Psoas muscle (tissue), 7 donors: ENCODE measurements at regions not wholly inside any gene's neighbourhood (a gene's known extent, or its start where the extent isn't known, plus 50 kb on each side); places are given as distances from the start of the nearest gene placed in this dataset.

Experiments used
- ATAC-seq, 4 donors: fragments of 200-7000 bp; cut with Tn5 transposase; one replicate each; pipeline ENCODE4 v1.9.1; 2020; ENCODE audit warnings: moderate library complexity in 3 of 4, mild to moderate bottlenecking in 2 of 4
- DNase-seq, 2 donors: peaks; one replicate each; pipeline ENCODE4 v3.0.0-alpha.2; 2020
- H3K27ac ChIP-seq: fragments of 200-600 bp; one replicate; pipeline ENCODE4 v1.8.0; 2022
- H3K27me3 ChIP-seq, 3 donors: fragments of 200-600 bp in 1 of 3; one replicate each; pipeline versions ENCODE4 v1.6.1 to v1.8.0; 2013 to 2022; ENCODE audit warnings: low read length in 2 of 3, mild to moderate bottlenecking in 2 of 3, moderate library complexity in 1 of 3; ENCODE audit not compliant: insufficient read depth in 3 of 3
- H3K36me3 ChIP-seq, 2 donors: fragments of 200-600 bp in 1 of 2; one replicate each; pipeline versions ENCODE4 v1.6.1 to v1.8.0; 2013 to 2022; ENCODE audit warnings: low read depth in 1 of 2, mild to moderate bottlenecking in 1 of 2, moderate library complexity in 1 of 2; ENCODE audit not compliant: insufficient read depth in 1 of 2
- H3K4me1 ChIP-seq: fragments of 200-600 bp; one replicate; pipeline ENCODE4 v1.8.0; 2022
- H3K4me3 ChIP-seq: fragments of 200-600 bp; one replicate; pipeline ENCODE4 v1.8.0; 2022; ENCODE audit warnings: mild to moderate bottlenecking
- H3K9me3 ChIP-seq: fragments of 200-600 bp; one replicate; pipeline ENCODE4 v1.8.0; 2022
- CTCF ChIP-seq: fragments of 200-600 bp; IDR thresholded peaks from one replicate; pipeline ENCODE4 v1.8.0; 2022; ENCODE audit warnings: antibody characterized with exemption
- WGBS, 3 donors: extraction: QIAGEN DNeasy Blood & Tissue Kit; methylation state at CpG; one replicate each; pipeline versions ENCODE4 v1.1.6 to v1.1.7; 2013; 5-methylcytosine and 5-hydroxymethylcytosine counted together
- intact Hi-C, 2 donors: fragments of 100-400 bp; cut with DNase I; formaldehyde crosslinking; loops; one replicate each; pipeline versions ENCODE4 v1.11.0 to v1.14.2; 2022
- donor health status: healthy with polysubstance abuse.
- donor health status: DM: no; HTN: no; CAD: no; lungs with moderate emphysema.
- donor health status: Bipolar disorder and iron deficiency.
- donor health status: healthy.
- donor health status: DM: yes; HTN: yes; CAD: no.
- donor health status: DM: no; HTN: no; CAD: no.
- donor health status: DM: yes; HTN: yes; CAD: no.

- Histone ChIP-seq H3K27ac (no peak overlapping the region), H3K27me3 (peaks cover 0 to 3% (median 2%) of the 10 kb centered on the region in 3 donors), H3K4me3 (no peak overlapping the region), H3K4me1 (no peaks in the 10 kb centered on the region), H3K36me3 (no peaks in the 10 kb centered on the region), H3K9me3 (peaks cover 8% of the 10 kb centered on the region)
- no peak for ATAC-seq
- DNase-seq = no peak
- TF ChIP-seq CTCF = no peak
- intact Hi-C loops = no loop called here
- 52 to 63% (median 62%) methylated on average over 3 of the region's 3 CpGs for WGBS, 3 donors
Measured at GRCh38 chr15:60057554-60057953, 53.4 kb downstream of the FOXB1 start.

- no peak for TF ChIP-seq CTCF
- Histone ChIP-seq H3K27me3 (peaks cover 2 to 6% (median 3%) of the 10 kb centered on the region in 3 donors), H3K27ac (no peak overlapping the region), H3K4me3 (no peak overlapping the region), H3K9me3 (peaks cover 8% of the 10 kb centered on the region), H3K4me1 (no peaks in the 10 kb centered on the region), H3K36me3 (no peaks in the 10 kb centered on the region)
- WGBS, 3 donors = 90 to 96% (median 94%) methylated on average over 1 of the region's 1 CpG
- ATAC-seq (no peak), DNase-seq (no peak)
- intact Hi-C loops = no loop called here
Measured at GRCh38 chr15:60059186-60059585, 55.1 kb downstream of the FOXB1 start.

GRCh38 chr15:60061758-60062157, 57.6 kb downstream of the FOXB1 start:
- peaks cover 0 to 17% (median 3%) of the 10 kb centered on the region in 3 donors for H3K27me3 ChIP-seq
- no peak for TF ChIP-seq CTCF
- 76 to 90% (median 84%) methylated on average over 1 of the region's 1 CpG for WGBS, 3 donors
- no peak for ATAC-seq
- H3K4me3 ChIP-seq = no peak overlapping the region
- DNase-seq = no peak
- intact Hi-C loops = no loop called here
- H3K9me3 ChIP-seq = peaks cover 8% of the 10 kb centered on the region
- no peak overlapping the region for H3K27ac ChIP-seq
- no peaks in the 10 kb centered on the region for H3K4me1 ChIP-seq
- no peaks in the 10 kb centered on the region for H3K36me3 ChIP-seq

GRCh38 chr15:60062826-60063225, 58.7 kb downstream of the FOXB1 start:
- intact Hi-C loops = no loop called here
- 84 to 89% (median 86%) methylated on average over 3 of the region's 3 CpGs for WGBS, 3 donors
- Histone ChIP-seq H3K27ac (no peak overlapping the region), H3K9me3 (peaks cover 8% of the 10 kb centered on the region), H3K27me3 (peaks cover 2 to 19% (median 3%) of the 10 kb centered on the region in 3 donors), H3K36me3 (no peaks in the 10 kb centered on the region), H3K4me1 (no peaks in the 10 kb centered on the region), H3K4me3 (no peak overlapping the region)
- ATAC-seq (no peak), DNase-seq (no peak)
- TF ChIP-seq CTCF = no peak

GRCh38 chr15:60065951-60066350, 61.8 kb downstream of the FOXB1 start:
- WGBS, 3 donors = 46 to 53% (median 50%) methylated on average over 7 of the region's 7 CpGs
- no peak overlapping the region for H3K27ac ChIP-seq
- ATAC-seq = no peak
- H3K9me3 ChIP-seq = peaks cover 8% of the 10 kb centered on the region
- H3K4me1 ChIP-seq = no peaks in the 10 kb centered on the region
- TF ChIP-seq CTCF = no peak
- no peak for DNase-seq
- peaks cover 2 to 33% (median 3%) of the 10 kb centered on the region in 3 donors for H3K27me3 ChIP-seq
- intact Hi-C loops = no loop called here
- H3K36me3 ChIP-seq = no peaks in the 10 kb centered on the region
- no peak overlapping the region for H3K4me3 ChIP-seq
